Endodermal cell (in vitro differentiated cells): ENCODE measurements at regions not wholly inside any gene's neighbourhood (a gene's known extent, or its start where the extent isn't known, plus 50 kb on each side); places are given as distances from the start of the nearest gene placed in this dataset.

Experiments
- DNase-seq: peaks from one replicate; pipeline ENCODE4 v3.0.0-alpha.2; 2017
- H3K27ac ChIP-seq: 2 replicates; pipeline ENCODE4 v1.5.1; 2013; ENCODE audit warnings: mild to moderate bottlenecking, low read depth, low read length, moderate library complexity
- H3K27me3 ChIP-seq: 2 replicates; pipeline ENCODE4 v1.6.1; 2013; ENCODE audit warnings: mild to moderate bottlenecking, low read length, moderate library complexity; ENCODE audit not compliant: insufficient read depth, control insufficient read depth, poor library complexity, severe bottlenecking
- H3K36me3 ChIP-seq: 2 replicates; pipeline ENCODE4 v1.7.0; 2013; ENCODE audit warnings: mild to moderate bottlenecking, low read length, moderate library complexity; ENCODE audit not compliant: control insufficient read depth, insufficient read depth
- H3K4me1 ChIP-seq: one replicate; pipeline ENCODE4 v1.7.0; 2013; ENCODE audit warnings: low read length; ENCODE audit not compliant: control insufficient read depth, insufficient read depth
- H3K4me3 ChIP-seq: 2 replicates; pipeline ENCODE4 v1.5.1; 2013; ENCODE audit warnings: mild to moderate bottlenecking, low read length, moderate library complexity
- H3K9ac ChIP-seq: 2 replicates; pipeline ENCODE4 v1.6.1; 2013; ENCODE audit warnings: mild to moderate bottlenecking, low read length, moderate library complexity; ENCODE audit not compliant: poor library complexity, severe bottlenecking; ENCODE audit errors: extremely low read depth
- H3K9me3 ChIP-seq: 2 replicates; pipeline ENCODE4 v1.6.1; 2013; ENCODE audit warnings: mild to moderate bottlenecking, low read length, moderate library complexity; ENCODE audit not compliant: control insufficient read depth
- H3K27ac Mint-ChIP-seq: 2 replicates; pipeline ENCODE4 v1.8.0; 2020; ENCODE audit warnings: mixed read lengths
- H3K27me3 Mint-ChIP-seq: 2 replicates; pipeline ENCODE4 v1.8.0; 2021; ENCODE audit warnings: mild to moderate bottlenecking, mixed read lengths; ENCODE audit not compliant: insufficient read depth
- H3K36me3 Mint-ChIP-seq: 2 replicates; pipeline ENCODE4 v1.8.0; 2020; ENCODE audit warnings: low read depth, mixed read lengths
- H3K4me1 Mint-ChIP-seq: 2 replicates; pipeline ENCODE4 v1.8.0; 2020; ENCODE audit warnings: mixed read lengths
- H3K4me3 Mint-ChIP-seq: 2 replicates; pipeline ENCODE4 v1.8.0; 2020; ENCODE audit warnings: mild to moderate bottlenecking, moderate library complexity, mixed read lengths
- H3K9me3 Mint-ChIP-seq: 2 replicates; pipeline ENCODE4 v1.8.0; 2020; ENCODE audit warnings: mild to moderate bottlenecking, mixed read lengths
- WGBS, 2 experiments: methylation state at CpG; one replicate each; pipeline versions ENCODE4 v1.1.5 to v1.1.7; 2013; ENCODE audit warnings: missing lambda C conversion rate in 2 of 2, mixed read lengths in 1 of 2; ENCODE audit not compliant: insufficient coverage in 1 of 2, insufficient read length in 1 of 2; 5-methylcytosine and 5-hydroxymethylcytosine counted together
- TF ChIP-seq, protein P1 (sequence below): fragments of 200-600 bp; sonication (generic); conservative IDR thresholded peaks from 2 replicates; pipeline ENCODE4 v1.5.0; 2021; ENCODE audit warnings: antibody characterized with exemption, mild to moderate bottlenecking

DNA sequence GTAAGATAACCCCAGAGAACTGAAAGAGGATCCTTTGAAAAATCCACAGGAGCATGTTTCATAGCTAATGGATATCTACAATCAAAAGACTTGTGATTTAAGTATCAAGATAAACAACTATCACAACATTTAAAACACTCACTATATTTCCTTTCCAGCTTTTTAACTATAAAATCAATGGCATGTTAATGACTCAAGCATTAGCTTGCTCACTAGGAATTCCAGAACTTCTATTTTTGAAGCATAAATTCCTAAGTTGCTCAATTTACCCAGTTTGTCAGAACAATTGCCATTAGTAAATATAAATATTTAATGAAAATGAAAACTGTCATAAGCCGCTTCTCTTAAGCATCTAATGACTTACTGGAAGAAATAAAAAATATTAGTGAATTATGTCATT, 355.3 kb downstream of the PRELID2 start:
- no peaks in the 10 kb centered on the region for H3K4me1 ChIP-seq
- Mint-ChIP-seq H3K4me3 (no peak overlapping the region), H3K36me3 (no peaks in the 10 kb centered on the region), H3K4me1 (peaks cover 4% of the 10 kb centered on the region), H3K27me3 (no peaks in the 10 kb centered on the region), H3K9me3 (no peaks in the 10 kb centered on the region), H3K27ac (no peak overlapping the region)
- no peak overlapping the region for H3K27ac ChIP-seq
- no peak overlapping the region for H3K4me3 ChIP-seq
- no peaks in the 10 kb centered on the region for H3K9me3 ChIP-seq
- no peak for DNase-seq
- no peaks in the 10 kb centered on the region for H3K36me3 ChIP-seq
- TF ChIP-seq, protein P1, sequence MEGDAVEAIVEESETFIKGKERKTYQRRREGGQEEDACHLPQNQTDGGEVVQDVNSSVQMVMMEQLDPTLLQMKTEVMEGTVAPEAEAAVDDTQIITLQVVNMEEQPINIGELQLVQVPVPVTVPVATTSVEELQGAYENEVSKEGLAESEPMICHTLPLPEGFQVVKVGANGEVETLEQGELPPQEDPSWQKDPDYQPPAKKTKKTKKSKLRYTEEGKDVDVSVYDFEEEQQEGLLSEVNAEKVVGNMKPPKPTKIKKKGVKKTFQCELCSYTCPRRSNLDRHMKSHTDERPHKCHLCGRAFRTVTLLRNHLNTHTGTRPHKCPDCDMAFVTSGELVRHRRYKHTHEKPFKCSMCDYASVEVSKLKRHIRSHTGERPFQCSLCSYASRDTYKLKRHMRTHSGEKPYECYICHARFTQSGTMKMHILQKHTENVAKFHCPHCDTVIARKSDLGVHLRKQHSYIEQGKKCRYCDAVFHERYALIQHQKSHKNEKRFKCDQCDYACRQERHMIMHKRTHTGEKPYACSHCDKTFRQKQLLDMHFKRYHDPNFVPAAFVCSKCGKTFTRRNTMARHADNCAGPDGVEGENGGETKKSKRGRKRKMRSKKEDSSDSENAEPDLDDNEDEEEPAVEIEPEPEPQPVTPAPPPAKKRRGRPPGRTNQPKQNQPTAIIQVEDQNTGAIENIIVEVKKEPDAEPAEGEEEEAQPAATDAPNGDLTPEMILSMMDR, result no peak
- WGBS, 2 experiments, result no CpG with 5 or more reads among the region's 1 CpG
- no peak overlapping the region for H3K9ac ChIP-seq
- H3K27me3 ChIP-seq, result no peaks in the 10 kb centered on the region

DNA sequence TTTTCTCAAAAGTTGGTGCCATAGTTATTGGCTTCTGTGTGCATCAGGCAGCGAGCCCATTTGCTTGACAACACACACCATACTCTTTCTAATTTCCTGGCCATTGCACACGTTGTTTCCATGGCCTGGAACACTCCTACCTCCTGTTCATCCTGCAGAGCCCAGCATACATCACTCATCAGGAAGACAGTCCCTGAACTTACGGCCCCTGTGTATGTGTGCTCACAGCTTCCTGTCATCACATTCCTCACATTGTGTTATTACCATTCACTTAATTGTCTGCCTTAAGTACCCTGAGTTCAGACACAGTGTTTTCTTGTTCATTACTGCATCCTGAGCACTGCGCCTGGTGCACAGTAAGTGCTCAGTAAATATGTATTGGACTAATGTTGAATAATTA, 355.9 kb downstream of the PRELID2 start:
- H3K27me3 Mint-ChIP-seq, result no peaks in the 10 kb centered on the region
- no peaks in the 10 kb centered on the region for H3K9me3 ChIP-seq
- no peaks in the 10 kb centered on the region for H3K4me1 ChIP-seq
- peaks cover 4% of the 10 kb centered on the region for H3K4me1 Mint-ChIP-seq
- H3K4me3 Mint-ChIP-seq, result no peak overlapping the region
- no peaks in the 10 kb centered on the region for H3K36me3 ChIP-seq
- no peak overlapping the region for H3K9ac ChIP-seq
- no peaks in the 10 kb centered on the region for H3K27me3 ChIP-seq
- H3K27ac Mint-ChIP-seq, result no peak overlapping the region
- DNase-seq, result no peak
- TF ChIP-seq, protein P1, result no peak
- no peak overlapping the region for H3K4me3 ChIP-seq
- no peak overlapping the region for H3K27ac ChIP-seq
- H3K36me3 Mint-ChIP-seq, result no peaks in the 10 kb centered on the region
- H3K9me3 Mint-ChIP-seq, result no peaks in the 10 kb centered on the region
- 74 to 77% methylated on average over 3 to 4 of the region's 4 CpGs for WGBS, 2 experiments

DNA sequence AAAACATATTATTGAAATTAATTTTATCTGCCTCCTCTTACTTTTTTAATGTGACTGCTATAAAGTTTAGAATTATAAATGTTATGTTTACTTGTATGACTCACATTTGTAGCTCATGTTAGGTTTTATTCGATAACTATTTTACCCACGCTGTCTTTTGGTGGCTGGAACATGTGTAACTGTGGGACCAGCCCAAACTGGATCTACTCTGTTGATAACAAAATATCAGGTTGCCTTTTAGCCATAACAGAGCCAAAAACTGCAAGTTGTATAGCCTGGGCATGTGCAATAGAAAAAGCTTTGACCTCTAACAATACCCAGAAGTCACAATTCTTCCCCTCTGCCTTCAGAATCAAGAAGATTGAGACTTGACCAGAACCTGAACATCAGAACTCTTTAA, 356.5 kb downstream of the PRELID2 start:
- Histone ChIP-seq H3K4me1 (no peaks in the 10 kb centered on the region), H3K27me3 (no peaks in the 10 kb centered on the region), H3K4me3 (no peak overlapping the region), H3K27ac (no peak overlapping the region), H3K9me3 (no peaks in the 10 kb centered on the region), H3K9ac (no peak overlapping the region), H3K36me3 (no peaks in the 10 kb centered on the region)
- Mint-ChIP-seq H3K4me1 (peaks cover 4% of the 10 kb centered on the region), H3K4me3 (no peak overlapping the region), H3K9me3 (no peaks in the 10 kb centered on the region), H3K27ac (no peak overlapping the region), H3K36me3 (no peaks in the 10 kb centered on the region), H3K27me3 (no peaks in the 10 kb centered on the region)
- TF ChIP-seq, protein P1, result no peak
- DNase-seq, result no peak
- WGBS, 2 experiments, result 97% methylated on average over 2 of the region's 2 CpGs; no CpG with 5 or more reads in 1 of the 2 experiments
